ENCODE measurements at regions not wholly inside any gene's neighbourhood (a gene's known extent, or its start where the extent isn't known, plus 50 kb on each side); places are given as distances from the start of the nearest gene placed in this dataset.

DNA sequence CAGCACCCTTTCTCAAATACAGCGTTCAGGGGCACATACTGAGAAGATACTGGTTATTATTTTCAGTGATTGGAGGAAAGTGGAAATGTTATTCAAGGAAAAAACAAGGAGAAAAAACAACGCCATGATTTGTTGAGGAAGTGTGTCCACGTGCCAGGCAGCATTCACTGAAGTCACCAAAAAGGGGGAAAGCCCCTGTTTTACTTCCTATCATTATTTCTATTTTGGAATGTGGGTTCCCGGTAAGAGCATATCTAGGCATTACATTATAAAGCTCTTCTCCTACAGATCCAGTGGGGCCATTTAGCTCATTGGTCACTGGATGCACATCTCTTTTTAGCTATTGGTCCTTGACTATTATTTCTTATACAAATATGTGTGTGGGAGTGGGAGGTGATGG lies 518.7 kb downstream of the TXNL1 start:
- FAIRE-seq (no peak), DNase-seq (ENCODE audit: low read depth, low spot score) (no peak), ATAC-seq (no peak)
- no peaks in the 10 kb centered on the region; a peak in 1 of 4 replicates for H3K27me3 ChIP-seq (replicated peaks in 1 of 2; ENCODE audit: control insufficient read depth in 2 of 2, insufficient read depth in 2 of 2, low read length in 1 of 2)
- H3K4me1 ChIP-seq (ENCODE audit: control insufficient read depth, insufficient read depth, low read length): no peaks in the 10 kb centered on the region
- no peak overlapping the region for H2AFZ ChIP-seq (ENCODE audit: control insufficient read depth, low read depth, low read length)
- ChIA-PET CTCF (no interaction called here), POLR2A (no interaction called here), SMC1A (ENCODE audit: uncharacterized antibody, unreplicated experiment) (no interaction called here), RAD21 (ENCODE audit: unreplicated experiment) (no interaction called here)
- 42% methylated on average over 4 of the region's 4 CpGs for WGBS (ENCODE audit: insufficient coverage, insufficient replicate concordance, low lambda C conversion rate, missing lambda C conversion rate)
- no peak overlapping the region for H3K4me2 ChIP-seq (ENCODE audit: control insufficient read depth, insufficient read depth)
- in situ Hi-C loops (cut with MboI): no loop called here
- no TSS peak for BruUV-seq (replicated peaks)
- H3K27ac ChIP-seq (ENCODE audit: control insufficient read depth, insufficient read depth): no peak overlapping the region
- H3K9me3 ChIP-seq (replicated peaks; ENCODE audit: control insufficient read depth, insufficient read depth, low read length): no peaks in the 10 kb centered on the region
- intact Hi-C loops (cut with micrococcal nuclease; ENCODE audit: unreplicated experiment): loop anchor here (10.0 kb wide), 1 partner anchor 455 kb away; no protein-coding TSS in a partner anchor
- no peak overlapping the region for H3K9ac ChIP-seq (ENCODE audit: control insufficient read depth, insufficient read depth, low read length)
- H3K4me3 ChIP-seq: no peak overlapping the region
- no peaks in the 10 kb centered on the region for H4K20me1 ChIP-seq (ENCODE audit: control insufficient read depth, insufficient read depth)
- H3K79me2 ChIP-seq (ENCODE audit: control insufficient read depth, insufficient read depth, low read length): no peaks in the 10 kb centered on the region
- no peaks in the 10 kb centered on the region for H3K36me3 ChIP-seq (ENCODE audit: control insufficient read depth in 2 of 2, insufficient read depth in 2 of 2, low read length in 1 of 2)
- TF ChIP-seq NR2C1 (IDR thresholded peaks at IDR 0.05) (no peak), SREBF2 (IDR thresholded peaks at IDR 0.05; ENCODE audit: low read length) (no peak), MTA3 (IDR thresholded peaks at IDR 0.05; ENCODE audit: borderline replicate concordance, low read length) (no peak), YY1 (IDR thresholded peaks at IDR 0.05; ENCODE audit: low read depth, low read length) (no peak), SIN3A (IDR thresholded peaks at IDR 0.05; ENCODE audit: low read depth, low read length) (no peak), GATAD2B (conservative IDR thresholded peaks at IDR 0.05; ENCODE audit: low read depth) (no peak), FOS (IDR thresholded peaks at IDR 0.05; ENCODE audit: borderline replicate concordance, extremely low read depth, insufficient read length) (no peak), ESRRA (IDR thresholded peaks at IDR 0.05; ENCODE audit: low read length) (no peak)
- TF ChIP-seq, protein P1, sequence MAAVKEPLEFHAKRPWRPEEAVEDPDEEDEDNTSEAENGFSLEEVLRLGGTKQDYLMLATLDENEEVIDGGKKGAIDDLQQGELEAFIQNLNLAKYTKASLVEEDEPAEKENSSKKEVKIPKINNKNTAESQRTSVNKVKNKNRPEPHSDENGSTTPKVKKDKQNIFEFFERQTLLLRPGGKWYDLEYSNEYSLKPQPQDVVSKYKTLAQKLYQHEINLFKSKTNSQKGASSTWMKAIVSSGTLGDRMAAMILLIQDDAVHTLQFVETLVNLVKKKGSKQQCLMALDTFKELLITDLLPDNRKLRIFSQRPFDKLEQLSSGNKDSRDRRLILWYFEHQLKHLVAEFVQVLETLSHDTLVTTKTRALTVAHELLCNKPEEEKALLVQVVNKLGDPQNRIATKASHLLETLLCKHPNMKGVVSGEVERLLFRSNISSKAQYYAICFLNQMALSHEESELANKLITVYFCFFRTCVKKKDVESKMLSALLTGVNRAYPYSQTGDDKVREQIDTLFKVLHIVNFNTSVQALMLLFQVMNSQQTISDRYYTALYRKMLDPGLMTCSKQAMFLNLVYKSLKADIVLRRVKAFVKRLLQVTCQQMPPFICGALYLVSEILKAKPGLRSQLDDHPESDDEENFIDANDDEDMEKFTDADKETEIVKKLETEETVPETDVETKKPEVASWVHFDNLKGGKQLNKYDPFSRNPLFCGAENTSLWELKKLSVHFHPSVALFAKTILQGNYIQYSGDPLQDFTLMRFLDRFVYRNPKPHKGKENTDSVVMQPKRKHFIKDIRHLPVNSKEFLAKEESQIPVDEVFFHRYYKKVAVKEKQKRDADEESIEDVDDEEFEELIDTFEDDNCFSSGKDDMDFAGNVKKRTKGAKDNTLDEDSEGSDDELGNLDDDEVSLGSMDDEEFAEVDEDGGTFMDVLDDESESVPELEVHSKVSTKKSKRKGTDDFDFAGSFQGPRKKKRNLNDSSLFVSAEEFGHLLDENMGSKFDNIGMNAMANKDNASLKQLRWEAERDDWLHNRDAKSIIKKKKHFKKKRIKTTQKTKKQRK (IDR thresholded peaks at IDR 0.05; ENCODE audit: low read depth, low read length): no peak
- TF ChIP-seq, protein P2, sequence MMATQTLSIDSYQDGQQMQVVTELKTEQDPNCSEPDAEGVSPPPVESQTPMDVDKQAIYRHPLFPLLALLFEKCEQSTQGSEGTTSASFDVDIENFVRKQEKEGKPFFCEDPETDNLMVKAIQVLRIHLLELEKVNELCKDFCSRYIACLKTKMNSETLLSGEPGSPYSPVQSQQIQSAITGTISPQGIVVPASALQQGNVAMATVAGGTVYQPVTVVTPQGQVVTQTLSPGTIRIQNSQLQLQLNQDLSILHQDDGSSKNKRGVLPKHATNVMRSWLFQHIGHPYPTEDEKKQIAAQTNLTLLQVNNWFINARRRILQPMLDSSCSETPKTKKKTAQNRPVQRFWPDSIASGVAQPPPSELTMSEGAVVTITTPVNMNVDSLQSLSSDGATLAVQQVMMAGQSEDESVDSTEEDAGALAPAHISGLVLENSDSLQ (IDR thresholded peaks at IDR 0.05): no peak
- TF ChIP-seq, protein P3, sequence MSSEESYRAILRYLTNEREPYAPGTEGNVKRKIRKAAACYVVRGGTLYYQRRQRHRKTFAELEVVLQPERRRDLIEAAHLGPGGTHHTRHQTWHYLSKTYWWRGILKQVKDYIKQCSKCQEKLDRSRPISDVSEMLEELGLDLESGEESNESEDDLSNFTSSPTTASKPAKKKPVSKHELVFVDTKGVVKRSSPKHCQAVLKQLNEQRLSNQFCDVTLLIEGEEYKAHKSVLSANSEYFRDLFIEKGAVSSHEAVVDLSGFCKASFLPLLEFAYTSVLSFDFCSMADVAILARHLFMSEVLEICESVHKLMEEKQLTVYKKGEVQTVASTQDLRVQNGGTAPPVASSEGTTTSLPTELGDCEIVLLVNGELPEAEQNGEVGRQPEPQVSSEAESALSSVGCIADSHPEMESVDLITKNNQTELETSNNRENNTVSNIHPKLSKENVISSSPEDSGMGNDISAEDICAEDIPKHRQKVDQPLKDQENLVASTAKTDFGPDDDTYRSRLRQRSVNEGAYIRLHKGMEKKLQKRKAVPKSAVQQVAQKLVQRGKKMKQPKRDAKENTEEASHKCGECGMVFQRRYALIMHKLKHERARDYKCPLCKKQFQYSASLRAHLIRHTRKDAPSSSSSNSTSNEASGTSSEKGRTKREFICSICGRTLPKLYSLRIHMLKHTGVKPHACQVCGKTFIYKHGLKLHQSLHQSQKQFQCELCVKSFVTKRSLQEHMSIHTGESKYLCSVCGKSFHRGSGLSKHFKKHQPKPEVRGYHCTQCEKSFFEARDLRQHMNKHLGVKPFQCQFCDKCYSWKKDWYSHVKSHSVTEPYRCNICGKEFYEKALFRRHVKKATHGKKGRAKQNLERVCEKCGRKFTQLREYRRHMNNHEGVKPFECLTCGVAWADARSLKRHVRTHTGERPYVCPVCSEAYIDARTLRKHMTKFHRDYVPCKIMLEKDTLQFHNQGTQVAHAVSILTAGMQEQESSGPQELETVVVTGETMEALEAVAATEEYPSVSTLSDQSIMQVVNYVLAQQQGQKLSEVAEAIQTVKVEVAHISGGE (CRISPR knock-in tag; IDR thresholded peaks at IDR 0.05): no peak
- TF ChIP-seq, protein P4, sequence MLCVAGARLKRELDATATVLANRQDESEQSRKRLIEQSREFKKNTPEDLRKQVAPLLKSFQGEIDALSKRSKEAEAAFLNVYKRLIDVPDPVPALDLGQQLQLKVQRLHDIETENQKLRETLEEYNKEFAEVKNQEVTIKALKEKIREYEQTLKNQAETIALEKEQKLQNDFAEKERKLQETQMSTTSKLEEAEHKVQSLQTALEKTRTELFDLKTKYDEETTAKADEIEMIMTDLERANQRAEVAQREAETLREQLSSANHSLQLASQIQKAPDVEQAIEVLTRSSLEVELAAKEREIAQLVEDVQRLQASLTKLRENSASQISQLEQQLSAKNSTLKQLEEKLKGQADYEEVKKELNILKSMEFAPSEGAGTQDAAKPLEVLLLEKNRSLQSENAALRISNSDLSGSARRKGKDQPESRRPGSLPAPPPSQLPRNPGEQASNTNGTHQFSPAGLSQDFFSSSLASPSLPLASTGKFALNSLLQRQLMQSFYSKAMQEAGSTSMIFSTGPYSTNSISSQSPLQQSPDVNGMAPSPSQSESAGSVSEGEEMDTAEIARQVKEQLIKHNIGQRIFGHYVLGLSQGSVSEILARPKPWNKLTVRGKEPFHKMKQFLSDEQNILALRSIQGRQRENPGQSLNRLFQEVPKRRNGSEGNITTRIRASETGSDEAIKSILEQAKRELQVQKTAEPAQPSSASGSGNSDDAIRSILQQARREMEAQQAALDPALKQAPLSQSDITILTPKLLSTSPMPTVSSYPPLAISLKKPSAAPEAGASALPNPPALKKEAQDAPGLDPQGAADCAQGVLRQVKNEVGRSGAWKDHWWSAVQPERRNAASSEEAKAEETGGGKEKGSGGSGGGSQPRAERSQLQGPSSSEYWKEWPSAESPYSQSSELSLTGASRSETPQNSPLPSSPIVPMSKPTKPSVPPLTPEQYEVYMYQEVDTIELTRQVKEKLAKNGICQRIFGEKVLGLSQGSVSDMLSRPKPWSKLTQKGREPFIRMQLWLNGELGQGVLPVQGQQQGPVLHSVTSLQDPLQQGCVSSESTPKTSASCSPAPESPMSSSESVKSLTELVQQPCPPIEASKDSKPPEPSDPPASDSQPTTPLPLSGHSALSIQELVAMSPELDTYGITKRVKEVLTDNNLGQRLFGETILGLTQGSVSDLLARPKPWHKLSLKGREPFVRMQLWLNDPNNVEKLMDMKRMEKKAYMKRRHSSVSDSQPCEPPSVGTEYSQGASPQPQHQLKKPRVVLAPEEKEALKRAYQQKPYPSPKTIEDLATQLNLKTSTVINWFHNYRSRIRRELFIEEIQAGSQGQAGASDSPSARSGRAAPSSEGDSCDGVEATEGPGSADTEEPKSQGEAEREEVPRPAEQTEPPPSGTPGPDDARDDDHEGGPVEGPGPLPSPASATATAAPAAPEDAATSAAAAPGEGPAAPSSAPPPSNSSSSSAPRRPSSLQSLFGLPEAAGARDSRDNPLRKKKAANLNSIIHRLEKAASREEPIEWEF (IDR thresholded peaks at IDR 0.05; ENCODE audit: insufficient replicate concordance, low read depth, low read length): no peak
